ENCODE measurements at regions not wholly inside any gene's neighbourhood (a gene's known extent, or its start where the extent isn't known, plus 50 kb on each side); places are given as distances from the start of the nearest gene placed in this dataset.

DNA sequence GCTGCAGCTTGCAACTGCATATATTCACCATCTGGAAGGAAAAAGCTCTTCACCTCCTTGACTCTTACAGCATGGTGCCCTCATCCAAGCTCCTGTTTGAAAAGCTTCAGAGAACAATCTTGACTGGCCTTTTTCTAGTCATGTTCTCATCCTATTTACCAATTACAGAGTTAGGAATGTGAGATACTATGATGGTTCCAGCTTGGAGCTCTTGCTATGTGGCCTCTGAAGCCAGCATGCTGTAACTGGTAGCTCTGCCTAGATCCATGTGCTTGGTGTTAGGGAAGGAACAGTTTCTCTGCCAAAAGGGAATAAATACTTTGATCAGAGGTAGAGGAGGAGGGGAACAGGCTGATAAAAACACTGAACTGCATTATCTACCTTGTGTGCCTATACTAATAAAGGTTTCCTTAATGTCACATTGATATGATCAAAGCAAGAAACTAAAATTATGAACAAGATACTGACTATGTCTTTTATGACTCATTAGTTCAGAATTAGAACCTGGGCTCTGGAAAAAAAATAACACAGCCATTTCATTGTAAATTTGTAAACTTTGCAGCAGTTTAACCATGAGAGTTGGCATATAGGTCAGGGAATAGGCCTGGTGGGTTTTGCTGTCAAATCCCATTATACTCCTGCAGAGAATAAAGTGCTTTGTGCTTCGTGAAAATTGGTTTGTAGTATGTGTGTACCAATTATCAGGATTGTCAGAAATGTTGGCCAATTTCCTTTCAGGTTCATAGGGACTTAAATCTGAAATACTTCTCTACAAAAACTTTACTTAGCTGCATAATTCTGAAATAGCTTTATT is 92.7 kb downstream of the LEPR start:
- no peak for DNase-seq (ENCODE audit: extremely low spot score, unreplicated experiment)

DNA sequence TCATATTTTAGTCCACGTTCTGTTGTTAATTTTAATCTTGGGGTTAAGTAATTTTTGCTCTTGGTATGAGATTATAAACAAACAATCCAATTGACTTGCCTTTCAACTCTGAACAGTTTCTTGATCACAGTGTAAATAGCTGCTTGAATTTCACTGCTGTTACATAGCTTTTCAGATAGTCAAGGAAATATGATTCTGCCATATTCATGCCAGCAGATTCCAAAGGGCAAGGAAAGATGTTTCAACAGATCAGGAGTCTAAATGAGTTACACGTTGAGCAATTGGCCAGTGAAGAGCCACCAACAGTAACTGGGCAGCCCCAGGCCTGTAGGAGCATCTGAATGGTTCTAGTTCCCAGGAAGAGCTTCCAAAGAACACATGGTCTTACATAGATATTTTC is 93.6 kb downstream of the LEPR start:
- H3K9me3 Mint-ChIP-seq, result no peaks in the 10 kb centered on the region
- no peak for DNase-seq (ENCODE audit: extremely low spot score, unreplicated experiment)
- H3K27me3 Mint-ChIP-seq, result peaks cover 2% of the 10 kb centered on the region
- no peak overlapping the region for H3K4me3 Mint-ChIP-seq
- H3K36me3 Mint-ChIP-seq, result no peaks in the 10 kb centered on the region
- no peak overlapping the region for H3K27ac Mint-ChIP-seq
- peaks cover 4% of the 10 kb centered on the region for H3K4me1 Mint-ChIP-seq (ENCODE audit: unreplicated experiment)
- TF ChIP-seq, protein P1, sequence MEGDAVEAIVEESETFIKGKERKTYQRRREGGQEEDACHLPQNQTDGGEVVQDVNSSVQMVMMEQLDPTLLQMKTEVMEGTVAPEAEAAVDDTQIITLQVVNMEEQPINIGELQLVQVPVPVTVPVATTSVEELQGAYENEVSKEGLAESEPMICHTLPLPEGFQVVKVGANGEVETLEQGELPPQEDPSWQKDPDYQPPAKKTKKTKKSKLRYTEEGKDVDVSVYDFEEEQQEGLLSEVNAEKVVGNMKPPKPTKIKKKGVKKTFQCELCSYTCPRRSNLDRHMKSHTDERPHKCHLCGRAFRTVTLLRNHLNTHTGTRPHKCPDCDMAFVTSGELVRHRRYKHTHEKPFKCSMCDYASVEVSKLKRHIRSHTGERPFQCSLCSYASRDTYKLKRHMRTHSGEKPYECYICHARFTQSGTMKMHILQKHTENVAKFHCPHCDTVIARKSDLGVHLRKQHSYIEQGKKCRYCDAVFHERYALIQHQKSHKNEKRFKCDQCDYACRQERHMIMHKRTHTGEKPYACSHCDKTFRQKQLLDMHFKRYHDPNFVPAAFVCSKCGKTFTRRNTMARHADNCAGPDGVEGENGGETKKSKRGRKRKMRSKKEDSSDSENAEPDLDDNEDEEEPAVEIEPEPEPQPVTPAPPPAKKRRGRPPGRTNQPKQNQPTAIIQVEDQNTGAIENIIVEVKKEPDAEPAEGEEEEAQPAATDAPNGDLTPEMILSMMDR (conservative IDR thresholded peaks at IDR 0.05), result no peak

More for the DNA sequence above, 92.7 kb downstream of the LEPR start:
- no peaks in the 10 kb centered on the region for H3K36me3 Mint-ChIP-seq
- no peaks in the 10 kb centered on the region for H3K27me3 Mint-ChIP-seq
- no peaks in the 10 kb centered on the region for H3K9me3 Mint-ChIP-seq
- no peak overlapping the region for H3K27ac Mint-ChIP-seq
- no peak overlapping the region for H3K4me3 Mint-ChIP-seq
- peaks cover 4% of the 10 kb centered on the region for H3K4me1 Mint-ChIP-seq (ENCODE audit: unreplicated experiment)
- TF ChIP-seq, protein P1 (conservative IDR thresholded peaks at IDR 0.05), result no peak

DNA sequence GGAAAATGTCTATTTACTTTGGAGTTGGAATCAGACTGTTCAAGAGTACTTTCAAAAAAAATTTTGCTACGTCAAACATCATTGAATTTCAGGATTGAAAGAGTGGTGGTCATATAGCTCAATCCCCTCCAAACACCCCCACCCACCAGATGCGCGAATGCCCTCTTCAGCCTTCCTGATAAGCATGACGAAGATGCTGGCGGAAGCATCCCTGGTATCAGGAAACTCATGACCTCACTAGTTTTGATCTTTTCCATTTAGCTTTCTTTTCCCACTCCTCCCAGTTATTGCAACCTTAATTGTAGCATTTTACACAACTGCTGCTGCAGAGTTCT is 104.4 kb downstream of the LEPR start:
- H3K4me1 Mint-ChIP-seq (ENCODE audit: unreplicated experiment), result no peaks in the 10 kb centered on the region
- H3K27ac Mint-ChIP-seq, result no peak overlapping the region
- peak overlapping the region; percentile 82 for H3K4me3 Mint-ChIP-seq
- peaks cover 8% of the 10 kb centered on the region for H3K36me3 Mint-ChIP-seq
- no peaks in the 10 kb centered on the region for H3K9me3 Mint-ChIP-seq
- DNase-seq (ENCODE audit: extremely low spot score, unreplicated experiment), result no peak
- peaks cover 55% of the 10 kb centered on the region for H3K27me3 Mint-ChIP-seq
- TF ChIP-seq, protein P1 (conservative IDR thresholded peaks at IDR 0.05), result no peak

DNA sequence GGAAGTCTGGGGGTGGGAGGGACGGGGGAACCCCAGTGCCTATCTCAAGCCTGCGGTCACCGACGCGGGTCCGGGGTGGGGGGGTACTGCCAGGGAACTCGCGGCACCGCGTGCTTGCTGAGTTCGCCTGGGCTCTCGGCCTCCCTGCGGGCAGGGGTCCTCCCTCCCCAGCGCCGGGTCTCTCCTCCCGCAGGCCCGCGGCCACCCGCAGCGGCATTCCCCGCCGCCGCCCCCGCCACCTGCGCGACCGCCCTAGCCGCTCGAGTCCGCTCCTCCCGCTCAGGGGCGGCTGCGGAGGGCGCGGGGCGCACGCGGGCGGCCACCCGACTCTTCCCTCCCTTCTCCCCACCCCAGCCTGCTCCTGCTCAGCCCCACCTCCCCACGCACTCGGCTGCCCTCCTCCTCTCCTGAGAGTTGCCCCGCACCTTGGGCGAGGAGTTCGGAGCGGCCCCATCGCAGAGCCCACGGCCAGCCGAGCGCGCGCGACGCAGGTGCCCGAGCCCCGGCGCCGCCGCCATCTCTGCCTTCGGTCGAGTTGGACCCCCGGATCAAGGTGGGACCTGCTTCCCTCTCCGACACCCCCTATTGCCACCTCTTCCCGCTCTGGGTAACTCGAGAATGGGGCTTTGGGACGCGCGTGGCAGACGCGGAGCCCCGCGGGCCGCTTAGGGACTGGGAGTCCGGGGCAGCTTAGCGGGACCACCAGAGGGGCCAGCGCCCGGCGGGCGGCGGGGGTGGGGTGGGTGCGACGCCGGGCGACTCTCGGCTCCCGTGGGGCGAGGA is 105.0 kb downstream of the LEPR start:
- DNase-seq (ENCODE audit: extremely low spot score, unreplicated experiment), result no peak
- H3K27ac Mint-ChIP-seq, result no peak overlapping the region
- H3K9me3 Mint-ChIP-seq, result no peaks in the 10 kb centered on the region
- no peaks in the 10 kb centered on the region for H3K4me1 Mint-ChIP-seq (ENCODE audit: unreplicated experiment)
- peaks cover 8% of the 10 kb centered on the region for H3K36me3 Mint-ChIP-seq
- peak overlapping the region; percentile 85 for H3K4me3 Mint-ChIP-seq
- TF ChIP-seq, protein P1 (conservative IDR thresholded peaks at IDR 0.05), result no peak
- peaks cover 57% of the 10 kb centered on the region for H3K27me3 Mint-ChIP-seq

DNA sequence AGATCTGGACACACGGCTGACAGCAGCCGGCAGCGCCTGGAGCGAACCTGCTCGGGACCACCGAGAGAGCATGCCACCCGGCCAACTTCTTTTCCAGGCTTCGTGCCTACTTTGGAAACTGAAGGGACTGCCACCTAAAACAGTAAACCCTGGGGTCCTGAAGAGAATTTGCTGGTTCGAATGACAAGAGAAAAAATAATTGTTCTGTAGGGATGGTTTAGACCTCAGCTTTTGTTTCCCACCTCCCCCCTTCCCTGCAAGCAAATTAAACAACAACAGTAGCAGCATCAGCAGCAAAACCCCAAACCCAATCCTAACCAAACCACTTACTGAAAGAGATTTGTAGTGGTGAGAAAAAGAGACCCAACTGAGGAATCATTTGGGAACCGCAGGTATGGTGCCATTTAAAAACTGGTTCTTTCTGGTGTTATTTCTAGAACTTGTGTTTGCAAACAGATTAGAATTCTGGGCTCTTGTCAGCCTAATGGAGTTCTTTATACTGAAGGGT is 105.6 kb downstream of the LEPR start:
- peak overlapping the region; percentile 85 for H3K4me3 Mint-ChIP-seq
- TF ChIP-seq, protein P1 (conservative IDR thresholded peaks at IDR 0.05), result no peak
- no peaks in the 10 kb centered on the region for H3K9me3 Mint-ChIP-seq
- H3K27me3 Mint-ChIP-seq, result peaks cover 63% of the 10 kb centered on the region
- peak overlapping the region; percentile 16 for H3K27ac Mint-ChIP-seq
- H3K36me3 Mint-ChIP-seq, result peaks cover 8% of the 10 kb centered on the region
- no peak for DNase-seq (ENCODE audit: extremely low spot score, unreplicated experiment)
- H3K4me1 Mint-ChIP-seq (ENCODE audit: unreplicated experiment), result no peaks in the 10 kb centered on the region
